ENCODE measurements at regions not wholly inside any gene's neighbourhood (a gene's known extent, or its start where the extent isn't known, plus 50 kb on each side); places are given as distances from the start of the nearest gene placed in this dataset.

- no peak for TF ChIP-seq POLR2AphosphoS5 (IDR thresholded peaks at IDR 0.05; ENCODE audit: borderline replicate concordance, low read depth, low read length)
- no peak for TF ChIP-seq EZH2 (IDR thresholded peaks at IDR 0.05)
Measured at GRCh38 chr20:59512651-59513050, 91.7 kb upstream of the PHACTR3 start.
